Activated CD8-positive, alpha-beta T cell treated with anti-CD3 and anti-CD28 coated beads for 36 hours (primary cell): ENCODE measurements at regions not wholly inside any gene's neighbourhood (a gene's known extent, or its start where the extent isn't known, plus 50 kb on each side); places are given as distances from the start of the nearest gene placed in this dataset.

Experiments
- ATAC-seq: fragments of 200-7000 bp; cut with Tn5 transposase; one replicate; pipeline ENCODE4 v1.10.0; 2021; ENCODE audit warnings: mild to moderate bottlenecking, moderate library complexity
- CTCF ChIA-PET: fragments of 350-600 bp; sonication (Branson Sonifier 250); formaldehyde crosslinking; loops from one replicate; lab custom pipeline; 2021; ENCODE audit warnings: antibody characterized with exemption; lab: Charles Lee
- POLR2A ChIA-PET: fragments of 350-600 bp; sonication (Branson Sonifier 250); formaldehyde crosslinking; loops from one replicate; lab custom pipeline; 2021; ENCODE audit warnings: antibody characterized with exemption; lab: Charles Lee
- DNase-seq: peaks from one replicate; pipeline ENCODE4 v3.0.0-alpha.2; 2020
- H3K27ac Mint-ChIP-seq: one replicate; pipeline ENCODE4 v1.8.0; 2021; ENCODE audit warnings: mild to moderate bottlenecking, mixed read lengths
- H3K27me3 Mint-ChIP-seq: one replicate; pipeline ENCODE4 v1.8.0; 2021; ENCODE audit warnings: mixed read lengths
- H3K36me3 Mint-ChIP-seq: one replicate; pipeline ENCODE4 v1.8.0; 2021; ENCODE audit warnings: low read depth, mixed read lengths
- H3K4me1 Mint-ChIP-seq: one replicate; pipeline ENCODE4 v1.8.0; 2021; ENCODE audit warnings: low read depth, mixed read lengths
- H3K4me3 Mint-ChIP-seq: one replicate; pipeline ENCODE4 v1.8.0; 2021; ENCODE audit warnings: mild to moderate bottlenecking, moderate library complexity, mixed read lengths
- H3K9me3 Mint-ChIP-seq: one replicate; pipeline ENCODE4 v1.8.0; 2021; ENCODE audit warnings: mixed read lengths
- intact Hi-C: fragments of 100-400 bp; cut with micrococcal nuclease; formaldehyde crosslinking; loops from one replicate; pipeline ENCODE4 v1.10.0; 2022
- TF ChIP-seq, protein P1 (sequence below): fragments of 200-600 bp; IDR thresholded peaks from one replicate; pipeline ENCODE4 v1.8.0; 2022; ENCODE audit warnings: antibody characterized with exemption, mild to moderate bottlenecking

DNA sequence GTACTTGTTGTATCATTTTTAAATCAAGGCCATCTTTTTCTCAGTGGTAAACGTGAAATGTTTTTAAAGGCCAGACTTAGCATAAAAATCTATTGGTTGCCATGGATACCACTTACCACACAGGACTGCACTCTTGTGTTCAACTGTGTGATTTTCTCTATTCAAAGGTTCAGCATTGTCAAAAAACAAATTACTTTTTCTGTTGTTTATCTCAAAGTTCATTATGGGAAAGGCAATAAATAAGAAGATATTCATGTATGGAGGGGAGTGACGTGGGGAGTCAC is 231.0 kb upstream of the GATB start:
- POLR2A ChIA-PET, result no interaction called here
- H3K36me3 Mint-ChIP-seq, result no peaks in the 10 kb centered on the region
- TF ChIP-seq, protein P1, sequence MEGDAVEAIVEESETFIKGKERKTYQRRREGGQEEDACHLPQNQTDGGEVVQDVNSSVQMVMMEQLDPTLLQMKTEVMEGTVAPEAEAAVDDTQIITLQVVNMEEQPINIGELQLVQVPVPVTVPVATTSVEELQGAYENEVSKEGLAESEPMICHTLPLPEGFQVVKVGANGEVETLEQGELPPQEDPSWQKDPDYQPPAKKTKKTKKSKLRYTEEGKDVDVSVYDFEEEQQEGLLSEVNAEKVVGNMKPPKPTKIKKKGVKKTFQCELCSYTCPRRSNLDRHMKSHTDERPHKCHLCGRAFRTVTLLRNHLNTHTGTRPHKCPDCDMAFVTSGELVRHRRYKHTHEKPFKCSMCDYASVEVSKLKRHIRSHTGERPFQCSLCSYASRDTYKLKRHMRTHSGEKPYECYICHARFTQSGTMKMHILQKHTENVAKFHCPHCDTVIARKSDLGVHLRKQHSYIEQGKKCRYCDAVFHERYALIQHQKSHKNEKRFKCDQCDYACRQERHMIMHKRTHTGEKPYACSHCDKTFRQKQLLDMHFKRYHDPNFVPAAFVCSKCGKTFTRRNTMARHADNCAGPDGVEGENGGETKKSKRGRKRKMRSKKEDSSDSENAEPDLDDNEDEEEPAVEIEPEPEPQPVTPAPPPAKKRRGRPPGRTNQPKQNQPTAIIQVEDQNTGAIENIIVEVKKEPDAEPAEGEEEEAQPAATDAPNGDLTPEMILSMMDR, result no peak
- H3K4me3 Mint-ChIP-seq, result no peak overlapping the region
- H3K27ac Mint-ChIP-seq, result peak overlapping the region; percentile 6
- intact Hi-C loops, result no loop called here
- H3K9me3 Mint-ChIP-seq, result peaks cover 1% of the 10 kb centered on the region
- peaks cover 47% of the 10 kb centered on the region for H3K4me1 Mint-ChIP-seq
- no peak for ATAC-seq
- CTCF ChIA-PET, result no interaction called here
- no peak for DNase-seq
- no peaks in the 10 kb centered on the region for H3K27me3 Mint-ChIP-seq

DNA sequence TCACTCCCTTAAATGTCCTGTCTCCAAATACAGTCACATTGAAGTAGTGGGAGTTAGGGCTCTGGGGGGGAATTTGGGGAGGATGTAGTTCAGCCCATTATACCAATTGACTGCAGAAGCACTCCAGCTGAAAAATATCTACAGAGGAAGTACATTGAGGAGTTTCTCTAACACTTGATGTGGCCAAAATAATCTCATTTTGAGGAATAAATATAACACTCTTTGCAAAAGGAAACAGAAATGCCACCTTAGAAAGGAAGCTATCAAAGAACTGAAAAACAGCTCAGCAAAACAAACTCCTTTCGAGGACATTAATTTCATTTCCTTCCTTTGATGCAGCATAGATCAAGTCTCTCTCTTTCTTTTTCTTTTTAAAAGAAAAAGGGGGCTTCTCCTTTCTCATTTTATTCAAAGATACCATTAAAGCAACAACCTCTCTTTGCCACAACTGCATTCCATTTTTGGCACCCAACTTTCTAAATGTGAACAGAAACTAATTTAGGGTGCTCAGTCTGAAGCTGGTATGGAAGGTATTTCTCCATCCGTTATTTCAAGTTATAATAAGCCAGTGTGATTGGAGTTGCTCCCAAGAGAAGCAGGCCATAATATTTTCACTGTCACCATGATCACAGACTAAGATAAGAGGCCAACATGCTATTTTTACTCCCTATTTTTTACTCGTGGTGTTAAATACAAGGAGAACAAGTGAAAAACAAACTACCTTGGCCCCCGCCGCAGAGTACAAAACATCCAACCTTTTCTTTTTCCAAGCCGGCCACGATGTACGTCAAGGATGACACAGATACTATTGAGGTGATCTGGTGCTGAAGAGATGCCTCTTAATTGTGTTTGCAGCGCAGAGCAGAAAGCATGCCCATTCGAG is 230.4 kb upstream of the GATB start:
- Mint-ChIP-seq H3K27me3 (no peaks in the 10 kb centered on the region), H3K4me3 (no peak overlapping the region), H3K4me1 (peaks cover 47% of the 10 kb centered on the region), H3K27ac (peak overlapping the region; percentile 6), H3K9me3 (peaks cover 1% of the 10 kb centered on the region), H3K36me3 (no peaks in the 10 kb centered on the region)
- DNase-seq, result no peak
- CTCF ChIA-PET, result no interaction called here
- ATAC-seq, result peak; percentile 31
- TF ChIP-seq, protein P1, result no peak
- POLR2A ChIA-PET, result no interaction called here
- intact Hi-C loops, result no loop called here

DNA sequence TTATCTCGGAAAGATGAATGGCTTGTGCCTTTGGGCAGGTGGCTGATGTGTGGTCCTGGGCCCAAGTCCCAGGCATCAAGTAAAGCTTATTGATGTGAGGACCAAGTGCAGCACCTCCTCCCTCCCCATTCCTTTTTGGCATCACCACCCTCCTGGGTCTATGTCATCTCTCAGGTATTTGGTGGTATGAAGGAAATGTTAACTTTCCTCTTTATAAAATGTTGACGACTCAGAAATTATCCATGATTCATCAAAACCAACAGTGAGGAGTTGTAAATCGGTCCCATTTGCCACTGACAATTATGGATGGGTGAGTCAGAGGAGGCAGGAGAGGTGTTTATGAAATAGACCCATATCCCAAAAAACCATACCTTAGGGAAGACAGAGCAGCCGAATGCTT is 229.4 kb upstream of the GATB start:
- Mint-ChIP-seq H3K27ac (no peak overlapping the region), H3K36me3 (no peaks in the 10 kb centered on the region), H3K9me3 (peaks cover 1% of the 10 kb centered on the region), H3K4me1 (peaks cover 47% of the 10 kb centered on the region), H3K27me3 (no peaks in the 10 kb centered on the region), H3K4me3 (no peak overlapping the region)
- no peak for ATAC-seq
- CTCF ChIA-PET, result interaction anchor here (0.9 kb wide), 1 partner anchor 188 kb away, joined by 3 read pairs; no protein-coding TSS in a partner anchor
- TF ChIP-seq, protein P1, result no peak
- intact Hi-C loops, result no loop called here
- POLR2A ChIA-PET, result interaction anchor here (0.6 kb wide), 1 partner anchor 48 kb away, joined by 3 read pairs; no protein-coding TSS in a partner anchor
- no peak for DNase-seq

DNA sequence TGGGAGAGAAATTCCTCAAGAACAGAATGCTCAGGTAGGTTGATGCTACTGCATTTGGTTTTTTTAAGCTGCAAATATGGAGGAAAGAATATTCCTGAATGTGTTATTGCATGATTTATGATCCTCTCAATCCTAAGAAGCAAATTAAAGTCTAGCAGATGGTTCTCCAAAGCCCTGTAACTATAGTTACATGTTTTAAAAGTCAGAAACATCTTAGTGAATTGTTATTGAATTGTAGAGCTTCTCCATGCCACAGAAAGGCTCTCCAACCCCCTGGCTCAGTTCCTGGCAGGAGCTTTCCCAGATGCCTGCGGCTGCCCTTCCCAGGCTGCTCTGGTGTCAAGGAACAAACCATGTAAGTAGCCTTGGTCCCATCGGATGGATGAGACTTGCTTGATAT is 227.8 kb upstream of the GATB start:
- ATAC-seq (no peak), DNase-seq (no peak)
- intact Hi-C loops, result no loop called here
- Mint-ChIP-seq H3K36me3 (no peaks in the 10 kb centered on the region), H3K4me3 (no peak overlapping the region), H3K27me3 (no peaks in the 10 kb centered on the region), H3K4me1 (peaks cover 40% of the 10 kb centered on the region), H3K9me3 (peaks cover 1% of the 10 kb centered on the region), H3K27ac (no peak overlapping the region)
- POLR2A ChIA-PET, result no interaction called here
- TF ChIP-seq, protein P1, result no peak
- CTCF ChIA-PET, result no interaction called here

DNA sequence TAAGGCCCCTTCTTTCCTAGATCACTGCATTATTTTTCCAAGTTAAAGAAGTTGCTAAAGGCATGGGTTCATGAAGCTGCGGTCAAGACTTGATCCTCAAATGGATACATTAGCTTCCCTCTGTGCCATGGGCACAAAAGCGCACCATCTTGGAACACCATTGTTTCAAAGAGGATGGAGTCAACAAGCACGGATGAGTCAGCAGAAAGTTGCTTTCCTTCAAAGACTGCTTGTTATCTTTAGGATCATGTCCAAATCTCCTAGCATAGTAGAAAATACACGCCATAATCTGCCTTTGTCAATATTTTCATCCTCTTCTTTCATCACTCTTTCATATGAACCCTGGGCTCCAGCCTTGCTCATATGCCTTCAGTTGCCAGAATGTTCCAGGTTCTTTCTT is 226.8 kb upstream of the GATB start:
- CTCF ChIA-PET, result no interaction called here
- Mint-ChIP-seq H3K36me3 (no peaks in the 10 kb centered on the region), H3K4me3 (no peak overlapping the region), H3K9me3 (no peaks in the 10 kb centered on the region), H3K27me3 (no peaks in the 10 kb centered on the region), H3K27ac (no peak overlapping the region), H3K4me1 (peaks cover 31% of the 10 kb centered on the region)
- intact Hi-C loops, result no loop called here
- TF ChIP-seq, protein P1, result no peak
- ATAC-seq (no peak), DNase-seq (no peak)
- POLR2A ChIA-PET, result no interaction called here
